ENCODE measurements at regions not wholly inside any gene's neighbourhood (a gene's known extent, or its start where the extent isn't known, plus 50 kb on each side); places are given as distances from the start of the nearest gene placed in this dataset.

GRCh38 chr22:44647141-44647540 lies 54.9 kb upstream of the PRR5 start:
- no peaks in the 10 kb centered on the region for H3K36me3 ChIP-seq (ENCODE audit: control insufficient read depth in 4 of 4, insufficient read depth in 4 of 4, low read length in 4 of 4)
- peaks cover 0 to 9% (median 0%) of the 10 kb centered on the region in 5 donors for H3K4me1 ChIP-seq (ENCODE audit: control insufficient read depth in 5 of 5, insufficient read depth in 5 of 5, low read length in 5 of 5)
- H3K9ac ChIP-seq (ENCODE audit: insufficient read depth in 1 of 2, low read length in 2 of 2): no peak overlapping the region
- DNase-seq (no peak), ATAC-seq (ENCODE audit: insufficient read depth, low FRiP score) (no peak)
- TF ChIP-seq, protein P1, sequence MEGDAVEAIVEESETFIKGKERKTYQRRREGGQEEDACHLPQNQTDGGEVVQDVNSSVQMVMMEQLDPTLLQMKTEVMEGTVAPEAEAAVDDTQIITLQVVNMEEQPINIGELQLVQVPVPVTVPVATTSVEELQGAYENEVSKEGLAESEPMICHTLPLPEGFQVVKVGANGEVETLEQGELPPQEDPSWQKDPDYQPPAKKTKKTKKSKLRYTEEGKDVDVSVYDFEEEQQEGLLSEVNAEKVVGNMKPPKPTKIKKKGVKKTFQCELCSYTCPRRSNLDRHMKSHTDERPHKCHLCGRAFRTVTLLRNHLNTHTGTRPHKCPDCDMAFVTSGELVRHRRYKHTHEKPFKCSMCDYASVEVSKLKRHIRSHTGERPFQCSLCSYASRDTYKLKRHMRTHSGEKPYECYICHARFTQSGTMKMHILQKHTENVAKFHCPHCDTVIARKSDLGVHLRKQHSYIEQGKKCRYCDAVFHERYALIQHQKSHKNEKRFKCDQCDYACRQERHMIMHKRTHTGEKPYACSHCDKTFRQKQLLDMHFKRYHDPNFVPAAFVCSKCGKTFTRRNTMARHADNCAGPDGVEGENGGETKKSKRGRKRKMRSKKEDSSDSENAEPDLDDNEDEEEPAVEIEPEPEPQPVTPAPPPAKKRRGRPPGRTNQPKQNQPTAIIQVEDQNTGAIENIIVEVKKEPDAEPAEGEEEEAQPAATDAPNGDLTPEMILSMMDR (IDR thresholded peaks at IDR 0.05; ENCODE audit: control extremely low read depth, extremely low read depth): no peak
- no peaks in the 10 kb centered on the region for H3K9me3 ChIP-seq (ENCODE audit: control insufficient read depth in 4 of 4, insufficient read depth in 3 of 4, low read length in 3 of 4)
- no peak overlapping the region for H3K27ac ChIP-seq (ENCODE audit: low read depth in 1 of 2, low read length in 1 of 2)
- H3K4me3 ChIP-seq: no peak overlapping the region
- H3K27me3 ChIP-seq (ENCODE audit: control insufficient read depth in 3 of 3, insufficient read depth in 3 of 3, low read length in 2 of 3): no peaks in the 10 kb centered on the region
- WGBS, 2 donors: 85 to 96% methylated on average over 7 of the region's 7 CpGs

GRCh38 chr22:44646668-44647067 lies 55.3 kb upstream of the PRR5 start:
- no peak overlapping the region for H3K9ac ChIP-seq (ENCODE audit: insufficient read depth in 1 of 2, low read length in 2 of 2)
- H3K27ac ChIP-seq (ENCODE audit: low read depth in 1 of 2, low read length in 1 of 2): no peak overlapping the region
- DNase-seq: no peak
- H3K9me3 ChIP-seq (ENCODE audit: control insufficient read depth in 4 of 4, insufficient read depth in 3 of 4, low read length in 3 of 4): no peaks in the 10 kb centered on the region
- no peak overlapping the region for H3K4me3 ChIP-seq
- H3K36me3 ChIP-seq (ENCODE audit: control insufficient read depth in 4 of 4, insufficient read depth in 4 of 4, low read length in 4 of 4): no peaks in the 10 kb centered on the region
- ATAC-seq (ENCODE audit: insufficient read depth, low FRiP score): no peak
- 83% methylated on average over 6 of the region's 6 CpGs for WGBS, 2 donors
- no peaks in the 10 kb centered on the region for H3K27me3 ChIP-seq (ENCODE audit: control insufficient read depth in 3 of 3, insufficient read depth in 3 of 3, low read length in 2 of 3)
- peaks cover 0 to 9% (median 0%) of the 10 kb centered on the region in 5 donors for H3K4me1 ChIP-seq (ENCODE audit: control insufficient read depth in 5 of 5, insufficient read depth in 5 of 5, low read length in 5 of 5)
- TF ChIP-seq, protein P1 (IDR thresholded peaks at IDR 0.05; ENCODE audit: control extremely low read depth, extremely low read depth): no peak

GRCh38 chr22:44646141-44646540 lies 55.9 kb upstream of the PRR5 start:
- Histone ChIP-seq H3K9me3 (ENCODE audit: control insufficient read depth in 4 of 4, insufficient read depth in 3 of 4, low read length in 3 of 4) (no peaks in the 10 kb centered on the region), H3K4me3 (no peak overlapping the region), H3K4me1 (ENCODE audit: control insufficient read depth in 5 of 5, insufficient read depth in 5 of 5, low read length in 5 of 5) (peaks cover 0 to 9% (median 0%) of the 10 kb centered on the region in 5 donors), H3K27me3 (ENCODE audit: control insufficient read depth in 3 of 3, insufficient read depth in 3 of 3, low read length in 2 of 3) (no peaks in the 10 kb centered on the region), H3K9ac (ENCODE audit: insufficient read depth in 1 of 2, low read length in 2 of 2) (no peak overlapping the region), H3K36me3 (ENCODE audit: control insufficient read depth in 4 of 4, insufficient read depth in 4 of 4, low read length in 4 of 4) (no peaks in the 10 kb centered on the region), H3K27ac (ENCODE audit: low read depth in 1 of 2, low read length in 1 of 2) (no peak overlapping the region)
- ATAC-seq (ENCODE audit: insufficient read depth, low FRiP score): no peak
- 93 to 94% methylated on average over 13 of the region's 13 CpGs for WGBS, 2 donors
- TF ChIP-seq, protein P1 (IDR thresholded peaks at IDR 0.05; ENCODE audit: control extremely low read depth, extremely low read depth): no peak
- no peak for DNase-seq

DNA sequence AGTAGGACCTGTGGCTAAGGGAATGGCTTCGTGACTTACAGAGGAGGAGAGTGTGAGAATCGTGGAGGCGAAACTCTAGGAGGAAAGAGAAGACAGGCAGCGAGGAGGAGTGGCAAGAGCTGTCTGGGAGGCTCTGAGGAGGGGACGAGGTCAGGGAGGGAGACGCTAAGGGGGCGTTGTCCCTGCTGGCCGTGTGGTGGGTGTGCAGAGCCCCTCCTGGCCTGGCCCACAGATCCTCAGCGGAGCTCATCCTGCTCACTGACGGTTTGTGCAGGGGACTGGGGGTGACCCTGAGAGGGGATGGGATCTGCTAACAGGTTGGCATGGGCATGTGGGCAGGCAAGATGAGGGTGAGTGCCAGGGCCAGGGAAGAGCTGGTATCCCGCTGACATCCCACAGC lies 56.5 kb upstream of the PRR5 start:
- TF ChIP-seq, protein P1 (IDR thresholded peaks at IDR 0.05; ENCODE audit: control extremely low read depth, extremely low read depth): no peak
- no peaks in the 10 kb centered on the region for H3K27me3 ChIP-seq (ENCODE audit: control insufficient read depth in 3 of 3, insufficient read depth in 3 of 3, low read length in 2 of 3)
- peaks cover 0 to 10% (median 0%) of the 10 kb centered on the region in 5 donors for H3K4me1 ChIP-seq (ENCODE audit: control insufficient read depth in 5 of 5, insufficient read depth in 5 of 5, low read length in 5 of 5)
- no peaks in the 10 kb centered on the region for H3K9me3 ChIP-seq (ENCODE audit: control insufficient read depth in 4 of 4, insufficient read depth in 3 of 4, low read length in 3 of 4)
- H3K4me3 ChIP-seq: no peak overlapping the region
- no peak overlapping the region for H3K27ac ChIP-seq (ENCODE audit: low read depth in 1 of 2, low read length in 1 of 2)
- 84 to 85% methylated on average over 11 of the region's 11 CpGs for WGBS, 2 donors
- H3K36me3 ChIP-seq (ENCODE audit: control insufficient read depth in 4 of 4, insufficient read depth in 4 of 4, low read length in 4 of 4): no peaks in the 10 kb centered on the region
- ATAC-seq (ENCODE audit: insufficient read depth, low FRiP score): no peak
- no peak for DNase-seq
- no peak overlapping the region for H3K9ac ChIP-seq (ENCODE audit: insufficient read depth in 1 of 2, low read length in 2 of 2)

Measured in lung (tissue), 11 donors.